K562 (cell line): ENCODE measurements at regions not wholly inside any gene's neighbourhood (a gene's known extent, or its start where the extent isn't known, plus 50 kb on each side); places are given as distances from the start of the nearest gene placed in this dataset.

Experiments
- ATAC-seq: fragments of 200-7000 bp; cut with Tn5 transposase; 3 replicates; pipeline ENCODE4 v1.9.1; 2020; ENCODE audit warnings: moderate library complexity
- BruUV-seq: library from RNA; stranded (reverse); fragments of 400-500 nt; replicated peaks from 2 replicates; lab custom pipeline; 2021; lab: Mats Ljungman, UMichigan
- CTCF ChIA-PET: fragments of 300-600 bp; formaldehyde crosslinking; extraction: SDS; loops from one replicate; lab custom pipeline; 2021; ENCODE audit warnings: low intra/inter-chr PET ratio; lab: Yijun Ruan, JAX
- POLR2A ChIA-PET: fragments of 300-600, 350-650 bp; sonication (Branson Sonifier 250); formaldehyde crosslinking; extraction: SDS; loops from one replicate; lab custom pipeline; 2021; ENCODE audit warnings: antibody characterized with exemption, inconsistent platforms; lab: Yijun Ruan, JAX
- DNase-seq, 4 experiments: peaks; one replicate each; pipeline versions ENCODE4 v3.0.0 to v3.0.0-alpha.2; 2011 to 2018; ENCODE audit warnings: low spot score in 3 of 4, mixed read lengths in 3 of 4; ENCODE audit errors: extremely low read depth in 1 of 4
- FAIRE-seq: peaks from 2 replicates; lab custom pipeline; 2011; peaks lifted over from hg19 to GRCh38; lab: Jason Lieb, UNC
- H2AFZ ChIP-seq: 2 replicates; pipeline ENCODE4 v1.6.0; 2011; ENCODE audit warnings: low read depth, low read length, control low read depth, inconsistent platforms
- H3K27ac ChIP-seq: fragments of 200-600 bp; 3 replicates; pipeline ENCODE4 v1.8.0; 2011; ENCODE audit warnings: low read depth, mild to moderate bottlenecking, control low read depth, inconsistent platforms, low read length, moderate library complexity, mixed read lengths; ENCODE audit errors: extremely low read depth
- H3K27me3 ChIP-seq, 2 experiments: fragments of 300-600 bp in 1 of 2; 2 replicates in 1 of 2; 3 replicates in 1 of 2; pipeline versions ENCODE4 v1.6.0 to v1.8.0; 2011; ENCODE audit warnings: inconsistent platforms in 2 of 2, low read length in 2 of 2, mild to moderate bottlenecking in 1 of 2, mixed read lengths in 1 of 2, moderate library complexity in 1 of 2; ENCODE audit not compliant: control insufficient read depth in 2 of 2, insufficient read depth in 2 of 2
- H3K36me3 ChIP-seq: fragments of 300-600 bp; 3 replicates; pipeline ENCODE4 v1.8.0; 2011; ENCODE audit warnings: mild to moderate bottlenecking, low read length, inconsistent platforms; ENCODE audit not compliant: control insufficient read depth, insufficient read depth
- H3K4me1 ChIP-seq, 2 experiments: fragments of 200-600 bp in 1 of 2; replicated peaks in 1 of 2; 2 replicates in 1 of 2; 3 replicates in 1 of 2; pipeline versions ENCODE4 v1.5.1 to v1.8.0; 2011; ENCODE audit warnings: inconsistent platforms in 2 of 2, low read length in 2 of 2, mild to moderate bottlenecking in 1 of 2, mixed read lengths in 1 of 2, moderate library complexity in 1 of 2; ENCODE audit not compliant: control insufficient read depth in 2 of 2, insufficient read depth in 2 of 2
- H3K4me2 ChIP-seq: 2 replicates; pipeline ENCODE4 v1.6.1; 2011; ENCODE audit warnings: low read length, control low read depth, inconsistent platforms, mixed read lengths; ENCODE audit not compliant: insufficient read depth
- H3K4me3 ChIP-seq: fragments of 200-600 bp; sonication (generic), shearing (Covaris generic); 2 replicates; pipeline ENCODE4 v1.5.1; 2016; ENCODE audit warnings: control low read depth, inconsistent platforms
- H3K79me2 ChIP-seq: fragments of 200-600 bp; 3 replicates; pipeline ENCODE4 v1.8.0; 2011; ENCODE audit warnings: low read length, inconsistent platforms; ENCODE audit not compliant: control insufficient read depth, insufficient read depth
- H3K9ac ChIP-seq, 2 experiments: 2 replicates each; pipeline versions ENCODE4 v1.6.0 to v1.6.1; 2011; ENCODE audit warnings: low read depth in 2 of 2, low read length in 2 of 2, control low read depth in 1 of 2, inconsistent platforms in 1 of 2, mild to moderate bottlenecking in 1 of 2, mixed read lengths in 1 of 2; ENCODE audit not compliant: insufficient read depth in 1 of 2
- H3K9me1 ChIP-seq: one replicate; pipeline ENCODE4 v1.6.0; 2011; ENCODE audit warnings: inconsistent platforms, mild to moderate bottlenecking, low read length, moderate library complexity; ENCODE audit not compliant: control insufficient read depth, insufficient read depth
- H3K9me3 ChIP-seq: replicated peaks from 2 replicates; pipeline ENCODE4 v1.5.1; 2011; ENCODE audit warnings: low read depth, low read length, inconsistent platforms; ENCODE audit not compliant: control insufficient read depth, insufficient read depth
- H4K20me1 ChIP-seq: replicated peaks from 2 replicates; pipeline ENCODE4 v1.6.1; 2011; ENCODE audit warnings: low read length, inconsistent platforms, mixed read lengths; ENCODE audit not compliant: control insufficient read depth, insufficient read depth
- ESRRA ChIP-seq: fragments of 450-650 bp; IDR thresholded peaks from 2 replicates; pipeline ENCODE4 v1.6.1; 2014; ENCODE audit warnings: low read depth, mild to moderate bottlenecking, moderate library complexity, borderline replicate concordance
- MIER1 ChIP-seq: fragments of 450-650 bp; IDR thresholded peaks from 2 replicates; pipeline ENCODE4 v1.6.1; 2016; ENCODE audit warnings: antibody characterized with exemption, mild to moderate bottlenecking, low read depth
- PHB2 ChIP-seq: fragments of 450-650 bp; IDR thresholded peaks from 2 replicates; pipeline ENCODE4 v1.6.1; 2017; ENCODE audit warnings: low read depth
- SMARCA5 ChIP-seq: fragments of 450-650 bp; IDR thresholded peaks from 2 replicates; pipeline ENCODE4 v1.6.1; 2016
- SMARCB1 ChIP-seq: IDR thresholded peaks from 2 replicates; pipeline ENCODE4 v1.6.1; 2011; ENCODE audit warnings: improper control_type of control experiment, low read depth; ENCODE audit not compliant: insufficient read length
- TEAD4 ChIP-seq, 2 experiments: sonication (generic) in 1 of 2; formaldehyde crosslinking in 1 of 2; IDR thresholded peaks; 2 replicates each; pipeline versions ENCODE4 v1.6.1 to v1.8.0; 2012 to 2022; ENCODE audit warnings: borderline replicate concordance in 1 of 2, inconsistent platforms in 1 of 2, low read length in 1 of 2, mild to moderate bottlenecking in 1 of 2, missing genetic modification reagents in 1 of 2
- WGBS: fragments of 100-300 bp; shearing (Covaris generic); methylation state at CpG from one replicate; pipeline ENCODE4 v1.1.6; 2016; ENCODE audit warnings: low coverage, mixed read lengths; ENCODE audit not compliant: insufficient coverage; ENCODE audit errors: missing lambda C conversion rate; 5-methylcytosine and 5-hydroxymethylcytosine counted together
- in situ Hi-C: fragments of 300-500 bp; cut with MboI; formaldehyde crosslinking; loops from 4 replicates; pipeline ENCODE4 v1.15.0; 2018; ENCODE audit warnings: inconsistent platforms, mixed read lengths
- intact Hi-C: fragments of 100-400 bp; cut with micrococcal nuclease; formaldehyde crosslinking; loops from 2 replicates; pipeline ENCODE4 v1.14.2; 2022
- TF ChIP-seq, protein P1 (sequence below), 2 experiments: fragments of 450-650 bp; formaldehyde crosslinking in 1 of 2; IDR thresholded peaks; 2 replicates each; pipeline versions ENCODE4 v1.4.0 to v1.6.1; 2014 to 2020; ENCODE audit warnings: mild to moderate bottlenecking in 2 of 2, borderline replicate concordance in 1 of 2, low read depth in 1 of 2
- TF ChIP-seq, protein P2 (sequence below): fragments of 200-800 bp; sonication (Bioruptor generic); IDR thresholded peaks from 2 replicates; pipeline ENCODE4 v1.6.1; 2017; ENCODE audit warnings: missing genetic modification characterization, missing compliant biosample characterization
- TF ChIP-seq, protein P3 (sequence below): conservative IDR thresholded peaks from 2 replicates; pipeline ENCODE4 v1.6.1; 2011; ENCODE audit warnings: low read depth, mild to moderate bottlenecking, low read length; ENCODE audit not compliant: control insufficient read depth
- TF ChIP-seq, protein P4 (sequence below): fragments of 450-650 bp; formaldehyde crosslinking; IDR thresholded peaks from 2 replicates; pipeline ENCODE4 v1.4.0; 2020; ENCODE audit warnings: mild to moderate bottlenecking

DNA sequence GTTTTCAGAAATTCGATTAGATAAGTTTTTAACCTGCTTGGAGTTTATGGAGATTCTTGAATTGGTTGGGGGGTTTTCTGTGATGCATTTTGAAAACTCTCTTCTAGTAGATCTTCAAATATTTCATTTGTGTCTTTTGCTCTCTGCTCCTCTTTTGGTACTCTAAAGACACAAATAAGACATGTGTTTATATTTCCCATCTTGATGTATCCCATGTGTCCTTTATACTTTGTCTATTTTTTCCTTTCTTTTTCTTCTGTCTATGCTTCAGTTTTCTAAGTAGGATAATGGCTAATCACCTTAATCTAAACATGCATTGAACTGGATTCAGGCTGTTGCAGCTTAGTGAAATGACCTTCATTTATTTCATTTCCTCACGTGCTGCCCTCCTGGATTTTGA lies 63.8 kb upstream of the C1orf87 start:
- Histone ChIP-seq H3K79me2 (no peaks in the 10 kb centered on the region), H3K27ac (no peak overlapping the region), H3K9me3 (0 out of 2 replicates have a peak, but pooled peaks cover 1% of the 10 kb centered on the region), H3K4me2 (no peak overlapping the region), H3K4me3 (no peak overlapping the region), H3K9ac (no peak overlapping the region), H4K20me1 (no peaks in the 10 kb centered on the region), H3K9me1 (no peaks in the 10 kb centered on the region), H3K4me1 (no peaks in the 10 kb centered on the region), H3K36me3 (no peaks in the 10 kb centered on the region), H2AFZ (no peak overlapping the region), H3K27me3 (no peaks in the 10 kb centered on the region)
- CTCF ChIA-PET, result no interaction called here
- in situ Hi-C loops (no loop called here), intact Hi-C loops (no loop called here)
- BruUV-seq, result no TSS peak
- no peak for DNase-seq
- no peak for FAIRE-seq
- POLR2A ChIA-PET, result no interaction called here
- no peak for ATAC-seq
- WGBS, result 0% methylated on average over 2 of the region's 2 CpGs
- TF ChIP-seq, protein P1, sequence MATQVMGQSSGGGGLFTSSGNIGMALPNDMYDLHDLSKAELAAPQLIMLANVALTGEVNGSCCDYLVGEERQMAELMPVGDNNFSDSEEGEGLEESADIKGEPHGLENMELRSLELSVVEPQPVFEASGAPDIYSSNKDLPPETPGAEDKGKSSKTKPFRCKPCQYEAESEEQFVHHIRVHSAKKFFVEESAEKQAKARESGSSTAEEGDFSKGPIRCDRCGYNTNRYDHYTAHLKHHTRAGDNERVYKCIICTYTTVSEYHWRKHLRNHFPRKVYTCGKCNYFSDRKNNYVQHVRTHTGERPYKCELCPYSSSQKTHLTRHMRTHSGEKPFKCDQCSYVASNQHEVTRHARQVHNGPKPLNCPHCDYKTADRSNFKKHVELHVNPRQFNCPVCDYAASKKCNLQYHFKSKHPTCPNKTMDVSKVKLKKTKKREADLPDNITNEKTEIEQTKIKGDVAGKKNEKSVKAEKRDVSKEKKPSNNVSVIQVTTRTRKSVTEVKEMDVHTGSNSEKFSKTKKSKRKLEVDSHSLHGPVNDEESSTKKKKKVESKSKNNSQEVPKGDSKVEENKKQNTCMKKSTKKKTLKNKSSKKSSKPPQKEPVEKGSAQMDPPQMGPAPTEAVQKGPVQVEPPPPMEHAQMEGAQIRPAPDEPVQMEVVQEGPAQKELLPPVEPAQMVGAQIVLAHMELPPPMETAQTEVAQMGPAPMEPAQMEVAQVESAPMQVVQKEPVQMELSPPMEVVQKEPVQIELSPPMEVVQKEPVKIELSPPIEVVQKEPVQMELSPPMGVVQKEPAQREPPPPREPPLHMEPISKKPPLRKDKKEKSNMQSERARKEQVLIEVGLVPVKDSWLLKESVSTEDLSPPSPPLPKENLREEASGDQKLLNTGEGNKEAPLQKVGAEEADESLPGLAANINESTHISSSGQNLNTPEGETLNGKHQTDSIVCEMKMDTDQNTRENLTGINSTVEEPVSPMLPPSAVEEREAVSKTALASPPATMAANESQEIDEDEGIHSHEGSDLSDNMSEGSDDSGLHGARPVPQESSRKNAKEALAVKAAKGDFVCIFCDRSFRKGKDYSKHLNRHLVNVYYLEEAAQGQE (IDR thresholded peaks at IDR 0.05; ENCODE audit: borderline replicate concordance), result no peak
- TF ChIP-seq, protein P1 (CRISPR knock-in tag; IDR thresholded peaks at IDR 0.05; ENCODE audit: low read depth), result no peak
- TF ChIP-seq, protein P2, sequence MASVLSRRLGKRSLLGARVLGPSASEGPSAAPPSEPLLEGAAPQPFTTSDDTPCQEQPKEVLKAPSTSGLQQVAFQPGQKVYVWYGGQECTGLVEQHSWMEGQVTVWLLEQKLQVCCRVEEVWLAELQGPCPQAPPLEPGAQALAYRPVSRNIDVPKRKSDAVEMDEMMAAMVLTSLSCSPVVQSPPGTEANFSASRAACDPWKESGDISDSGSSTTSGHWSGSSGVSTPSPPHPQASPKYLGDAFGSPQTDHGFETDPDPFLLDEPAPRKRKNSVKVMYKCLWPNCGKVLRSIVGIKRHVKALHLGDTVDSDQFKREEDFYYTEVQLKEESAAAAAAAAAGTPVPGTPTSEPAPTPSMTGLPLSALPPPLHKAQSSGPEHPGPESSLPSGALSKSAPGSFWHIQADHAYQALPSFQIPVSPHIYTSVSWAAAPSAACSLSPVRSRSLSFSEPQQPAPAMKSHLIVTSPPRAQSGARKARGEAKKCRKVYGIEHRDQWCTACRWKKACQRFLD (CRISPR knock-in tag), result no peak
- TF ChIP-seq ESRRA (no peak), TEAD4 (IDR thresholded peaks at IDR 0.05; ENCODE audit: low read length) (no peak), TEAD4 (CRISPR knock-in tag; IDR thresholded peaks at IDR 0.05; ENCODE audit: borderline replicate concordance) (no peak), SMARCB1 (no peak), SMARCA5 (no peak), MIER1 (no peak), PHB2 (no peak)
- TF ChIP-seq, protein P3, sequence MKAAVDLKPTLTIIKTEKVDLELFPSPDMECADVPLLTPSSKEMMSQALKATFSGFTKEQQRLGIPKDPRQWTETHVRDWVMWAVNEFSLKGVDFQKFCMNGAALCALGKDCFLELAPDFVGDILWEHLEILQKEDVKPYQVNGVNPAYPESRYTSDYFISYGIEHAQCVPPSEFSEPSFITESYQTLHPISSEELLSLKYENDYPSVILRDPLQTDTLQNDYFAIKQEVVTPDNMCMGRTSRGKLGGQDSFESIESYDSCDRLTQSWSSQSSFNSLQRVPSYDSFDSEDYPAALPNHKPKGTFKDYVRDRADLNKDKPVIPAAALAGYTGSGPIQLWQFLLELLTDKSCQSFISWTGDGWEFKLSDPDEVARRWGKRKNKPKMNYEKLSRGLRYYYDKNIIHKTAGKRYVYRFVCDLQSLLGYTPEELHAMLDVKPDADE, result no peak
- TF ChIP-seq, protein P4, sequence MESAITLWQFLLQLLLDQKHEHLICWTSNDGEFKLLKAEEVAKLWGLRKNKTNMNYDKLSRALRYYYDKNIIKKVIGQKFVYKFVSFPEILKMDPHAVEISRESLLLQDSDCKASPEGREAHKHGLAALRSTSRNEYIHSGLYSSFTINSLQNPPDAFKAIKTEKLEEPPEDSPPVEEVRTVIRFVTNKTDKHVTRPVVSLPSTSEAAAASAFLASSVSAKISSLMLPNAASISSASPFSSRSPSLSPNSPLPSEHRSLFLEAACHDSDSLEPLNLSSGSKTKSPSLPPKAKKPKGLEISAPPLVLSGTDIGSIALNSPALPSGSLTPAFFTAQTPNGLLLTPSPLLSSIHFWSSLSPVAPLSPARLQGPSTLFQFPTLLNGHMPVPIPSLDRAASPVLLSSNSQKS (CRISPR knock-in tag), result no peak
